Mesothelial cell of epicardium (in vitro differentiated cells): ENCODE measurements at regions not wholly inside any gene's neighbourhood (a gene's known extent, or its start where the extent isn't known, plus 50 kb on each side); places are given as distances from the start of the nearest gene placed in this dataset.
"Not testable (repeated sequence)": the region's sequence is repeated elsewhere in the genome, so short reads cannot be mapped to it uniquely, and the experiment has no call there.

Experiments
- DNase-seq, 2 experiments: peaks; one replicate each; pipeline ENCODE4 v3.0.0; 2021; ENCODE audit warnings: low spot score in 2 of 2; ENCODE audit not compliant: unreplicated experiment in 2 of 2
- H3K27ac Mint-ChIP-seq: 2 replicates; pipeline ENCODE4 v1.8.0; 2021; ENCODE audit warnings: mixed read lengths
- H3K27me3 Mint-ChIP-seq: 2 replicates; pipeline ENCODE4 v1.8.0; 2021; ENCODE audit warnings: low read depth, mixed read lengths
- H3K36me3 Mint-ChIP-seq: 2 replicates; pipeline ENCODE4 v1.8.0; 2021; ENCODE audit warnings: mixed read lengths
- H3K4me1 Mint-ChIP-seq: 2 replicates; pipeline ENCODE4 v1.8.0; 2021; ENCODE audit warnings: mixed read lengths
- H3K4me3 Mint-ChIP-seq: 2 replicates; pipeline ENCODE4 v1.8.0; 2021; ENCODE audit warnings: mild to moderate bottlenecking, moderate library complexity, mixed read lengths
- H3K9me3 Mint-ChIP-seq: 2 replicates; pipeline ENCODE4 v1.8.0; 2021; ENCODE audit warnings: mixed read lengths
- TF ChIP-seq, protein P1 (sequence below): fragments of 200-600 bp; sonication (generic); IDR thresholded peaks from one replicate; pipeline ENCODE4 v1.5.0; 2021; ENCODE audit warnings: antibody characterized with exemption; ENCODE audit not compliant: unreplicated experiment

GRCh38 chr4:28269426-28269825 is 1408.8 kb downstream of the STIM2 start:
- no peak for DNase-seq
- Mint-ChIP-seq H3K27ac (no peak overlapping the region), H3K4me3 (no peak overlapping the region), H3K36me3 (no peaks in the 10 kb centered on the region), H3K4me1 (no peaks in the 10 kb centered on the region), H3K27me3 (no peaks in the 10 kb centered on the region), H3K9me3 (peaks cover 9% of the 10 kb centered on the region)
- TF ChIP-seq, protein P1, sequence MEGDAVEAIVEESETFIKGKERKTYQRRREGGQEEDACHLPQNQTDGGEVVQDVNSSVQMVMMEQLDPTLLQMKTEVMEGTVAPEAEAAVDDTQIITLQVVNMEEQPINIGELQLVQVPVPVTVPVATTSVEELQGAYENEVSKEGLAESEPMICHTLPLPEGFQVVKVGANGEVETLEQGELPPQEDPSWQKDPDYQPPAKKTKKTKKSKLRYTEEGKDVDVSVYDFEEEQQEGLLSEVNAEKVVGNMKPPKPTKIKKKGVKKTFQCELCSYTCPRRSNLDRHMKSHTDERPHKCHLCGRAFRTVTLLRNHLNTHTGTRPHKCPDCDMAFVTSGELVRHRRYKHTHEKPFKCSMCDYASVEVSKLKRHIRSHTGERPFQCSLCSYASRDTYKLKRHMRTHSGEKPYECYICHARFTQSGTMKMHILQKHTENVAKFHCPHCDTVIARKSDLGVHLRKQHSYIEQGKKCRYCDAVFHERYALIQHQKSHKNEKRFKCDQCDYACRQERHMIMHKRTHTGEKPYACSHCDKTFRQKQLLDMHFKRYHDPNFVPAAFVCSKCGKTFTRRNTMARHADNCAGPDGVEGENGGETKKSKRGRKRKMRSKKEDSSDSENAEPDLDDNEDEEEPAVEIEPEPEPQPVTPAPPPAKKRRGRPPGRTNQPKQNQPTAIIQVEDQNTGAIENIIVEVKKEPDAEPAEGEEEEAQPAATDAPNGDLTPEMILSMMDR: no peak

GRCh38 chr4:28277931-28278330 is 1417.3 kb downstream of the STIM2 start:
- Mint-ChIP-seq H3K4me1 (peaks cover 12% of the 10 kb centered on the region), H3K9me3 (peaks cover 19% of the 10 kb centered on the region), H3K36me3 (no peaks in the 10 kb centered on the region), H3K4me3 (no peak overlapping the region), H3K27ac (no peak overlapping the region), H3K27me3 (no peaks in the 10 kb centered on the region)
- no peak for DNase-seq
- TF ChIP-seq, protein P1: no peak

DNA sequence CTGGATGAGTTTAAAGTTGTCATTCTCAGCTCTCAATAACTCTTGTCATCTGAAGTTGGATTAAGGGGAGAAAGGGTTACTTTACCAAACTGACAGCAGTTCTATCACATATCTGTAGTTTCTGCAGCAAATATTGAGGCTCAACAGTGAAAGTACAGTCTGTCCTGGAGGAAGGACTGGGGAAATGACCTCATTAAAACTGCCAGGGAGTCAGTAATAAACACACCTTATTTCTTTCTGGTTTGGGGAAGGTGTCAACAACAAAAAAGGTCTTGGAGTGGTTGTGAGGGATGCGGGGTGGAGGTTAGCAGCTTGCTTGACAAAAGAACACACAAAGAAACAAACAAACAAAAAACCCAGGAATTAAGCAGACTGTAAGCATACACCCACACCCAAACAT is 1418.0 kb downstream of the STIM2 start:
- Mint-ChIP-seq H3K36me3 (peaks cover 2% of the 10 kb centered on the region), H3K27me3 (no peaks in the 10 kb centered on the region), H3K9me3 (peaks cover 22% of the 10 kb centered on the region), H3K4me1 (peaks cover 12% of the 10 kb centered on the region), H3K4me3 (no peak overlapping the region), H3K27ac (peak overlapping the region; percentile 27)
- DNase-seq: no peak
- TF ChIP-seq, protein P1: no peak

- peaks cover 2% of the 10 kb centered on the region for H3K36me3 Mint-ChIP-seq
- DNase-seq: no peak
- H3K27me3 Mint-ChIP-seq: no peaks in the 10 kb centered on the region
- no peak overlapping the region for H3K27ac Mint-ChIP-seq
- peaks cover 12% of the 10 kb centered on the region for H3K4me1 Mint-ChIP-seq
- H3K4me3 Mint-ChIP-seq: no peak overlapping the region
- H3K9me3 Mint-ChIP-seq: peaks cover 23% of the 10 kb centered on the region
- TF ChIP-seq, protein P1: no peak
These were observed 1418.6 kb downstream of the STIM2 start for GRCh38 chr4:28279249-28279648.

DNA sequence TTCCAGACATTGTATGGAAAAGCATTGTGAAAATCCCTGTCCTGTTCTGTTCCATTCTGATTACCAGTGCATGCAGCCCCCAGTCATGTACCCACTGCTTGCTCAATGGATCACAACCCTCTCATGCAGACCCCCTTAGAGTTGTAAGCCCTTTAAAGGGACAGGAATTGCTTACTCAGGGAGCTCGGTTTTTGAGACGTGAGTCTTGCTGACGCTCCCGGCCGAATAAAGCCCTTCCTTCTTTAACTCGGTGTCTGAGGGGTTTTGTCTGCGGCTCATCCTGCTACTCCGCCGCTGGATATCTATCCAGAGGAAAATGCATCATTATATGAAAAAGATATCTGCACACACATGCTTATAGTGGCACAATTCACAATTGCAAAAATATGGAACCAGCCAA is 1425.6 kb downstream of the STIM2 start:
- H3K27ac Mint-ChIP-seq, H3K27me3 Mint-ChIP-seq, H3K4me3 Mint-ChIP-seq, DNase-seq: not testable (repeated sequence)
- peaks cover 14% of the 10 kb centered on the region for H3K36me3 Mint-ChIP-seq
- peaks cover 18% of the 10 kb centered on the region for H3K4me1 Mint-ChIP-seq
- peaks cover 39% of the 10 kb centered on the region for H3K9me3 Mint-ChIP-seq

DNA sequence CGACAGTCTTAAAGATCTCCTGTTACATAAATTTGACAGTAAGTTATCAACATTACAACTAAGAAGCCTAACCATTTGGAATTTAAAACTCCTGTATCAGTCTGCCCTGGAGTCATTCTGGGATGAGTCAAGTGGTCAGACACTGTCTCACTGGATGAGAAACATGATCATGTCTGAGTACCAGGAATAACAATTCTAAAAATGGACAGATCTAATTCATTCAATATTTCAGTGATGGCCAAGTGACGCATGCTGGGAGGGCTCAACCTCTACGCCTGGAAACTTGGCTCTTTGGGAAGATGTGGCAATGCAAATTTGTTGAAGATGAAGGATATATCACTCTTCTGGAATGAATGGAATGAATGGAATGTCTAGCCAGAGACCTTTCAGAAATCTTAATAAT is 1427.2 kb downstream of the STIM2 start:
- Mint-ChIP-seq H3K27ac (peak overlapping the region; percentile 81), H3K4me3 (no peak overlapping the region), H3K36me3 (peaks cover 14% of the 10 kb centered on the region), H3K27me3 (no peaks in the 10 kb centered on the region), H3K9me3 (peaks cover 34% of the 10 kb centered on the region), H3K4me1 (peaks cover 13% of the 10 kb centered on the region)
- no peak for DNase-seq
- TF ChIP-seq, protein P1: no peak
